H1 (cell line): ENCODE measurements at regions not wholly inside any gene's neighbourhood (a gene's known extent, or its start where the extent isn't known, plus 50 kb on each side); places are given as distances from the start of the nearest gene placed in this dataset.

Source experiments
- CTCF ChIA-PET: fragments of 300-600 bp; sonication (Branson Sonifier 250); formaldehyde crosslinking; loops from one replicate; lab custom pipeline; 2021; ENCODE audit not compliant: partially characterized antibody; lab: Charles Lee
- POLR2A ChIA-PET: fragments of 300-600 bp; sonication (Branson Sonifier 250); formaldehyde crosslinking; loops from one replicate; lab custom pipeline; 2021; ENCODE audit warnings: inconsistent platforms; ENCODE audit not compliant: partially characterized antibody; lab: Charles Lee
- DNase-seq, 2 experiments: peaks; one replicate each; pipeline versions ENCODE4 v3.0.0 to v3.0.0-alpha.2; 2010 to 2022; ENCODE audit warnings: low spot score in 2 of 2, low read depth in 1 of 2, mixed read lengths in 1 of 2
- FAIRE-seq: peaks from 2 replicates; lab custom pipeline; 2011; peaks lifted over from hg19 to GRCh38; lab: Jason Lieb, UNC
- H2AFZ ChIP-seq: 2 replicates; pipeline ENCODE4 v1.8.1; 2012; ENCODE audit warnings: low read length, inconsistent platforms
- H2AK5ac ChIP-seq: 2 replicates; pipeline ENCODE4 v1.6.1; 2013; ENCODE audit warnings: low read depth, low read length
- H2BK120ac ChIP-seq: replicated peaks from 2 replicates; pipeline ENCODE3; 2013; ENCODE audit warnings: low read depth, low read length, inconsistent platforms
- H2BK12ac ChIP-seq: 2 replicates; pipeline ENCODE4 v1.6.1; 2013; ENCODE audit warnings: low read depth, low read length
- H2BK15ac ChIP-seq: 2 replicates; pipeline ENCODE4 v1.6.1; 2013; ENCODE audit warnings: low read length
- H2BK20ac ChIP-seq: 2 replicates; pipeline ENCODE4 v1.6.1; 2013; ENCODE audit warnings: low read length
- H2BK5ac ChIP-seq: 2 replicates; pipeline ENCODE4 v1.6.1; 2013; ENCODE audit warnings: low read depth, low read length
- H3K14ac ChIP-seq: 2 replicates; pipeline ENCODE4 v1.6.1; 2013; ENCODE audit warnings: inconsistent platforms; ENCODE audit not compliant: insufficient read length
- H3K18ac ChIP-seq: 2 replicates; pipeline ENCODE4 v1.6.1; 2013; ENCODE audit warnings: low read length; ENCODE audit errors: extremely low read depth
- H3K23ac ChIP-seq: 2 replicates; pipeline ENCODE4 v1.6.1; 2013; ENCODE audit warnings: inconsistent platforms; ENCODE audit not compliant: insufficient read length
- H3K23me2 ChIP-seq: 2 replicates; pipeline ENCODE4 v1.6.1; 2013; ENCODE audit warnings: low read depth, low read length
- H3K27ac ChIP-seq: 2 replicates; pipeline ENCODE4 v1.6.1; 2011; ENCODE audit warnings: low read depth, low read length, inconsistent platforms
- H3K27me3 ChIP-seq, 4 experiments: replicated peaks in 1 of 4; 1 replicate in 1 of 4; 2 replicates in 3 of 4; pipeline versions ENCODE4 v1.6.1 to v1.8.1; 2011 to 2013; ENCODE audit warnings: low read length in 3 of 4, mild to moderate bottlenecking in 3 of 4, inconsistent platforms in 2 of 4, mixed read lengths in 2 of 4, moderate library complexity in 1 of 4; ENCODE audit not compliant: control insufficient read depth in 3 of 4, insufficient read depth in 3 of 4; ENCODE audit errors: extremely low read depth in 1 of 4
- H3K36me3 ChIP-seq, 4 experiments: 2 replicates each; pipeline versions ENCODE4 v1.6.1 to v1.8.1; 2011 to 2013; ENCODE audit warnings: mild to moderate bottlenecking in 4 of 4, low read length in 3 of 4, moderate library complexity in 2 of 4, control low read depth in 1 of 4, inconsistent platforms in 1 of 4; ENCODE audit not compliant: insufficient read depth in 4 of 4, control insufficient read depth in 2 of 4
- H3K4ac ChIP-seq: replicated peaks from 2 replicates; pipeline ENCODE3; 2013; ENCODE audit warnings: low read length, low read depth, mixed read lengths, inconsistent platforms; ENCODE audit not compliant: insufficient read length
- H3K4me1 ChIP-seq, 4 experiments: replicated peaks in 1 of 4; 1 replicate in 1 of 4; 2 replicates in 3 of 4; pipeline versions ENCODE4 v1.6.1 to v1.8.1; 2011 to 2013; ENCODE audit warnings: low read length in 3 of 4, inconsistent platforms in 2 of 4, mixed read lengths in 1 of 4; ENCODE audit not compliant: insufficient read depth in 4 of 4, control insufficient read depth in 3 of 4
- H3K4me2 ChIP-seq, 2 experiments: 2 replicates each; pipeline versions ENCODE4 v1.6.1 to v1.8.1; 2011 to 2013; ENCODE audit warnings: low read depth in 2 of 2, low read length in 2 of 2, control low read depth in 1 of 2, inconsistent platforms in 1 of 2, mild to moderate bottlenecking in 1 of 2; ENCODE audit not compliant: insufficient read depth in 1 of 2
- H3K4me3 ChIP-seq, 4 experiments: fragments of 200-600, 300-600 bp in 1 of 4; sonication (generic), shearing (Covaris generic), sonication (Bioruptor Twin) in 1 of 4; 2 replicates each; pipeline versions ENCODE4 v1.5.1 to v1.8.1; 2011 to 2016; ENCODE audit warnings: low read length in 4 of 4, low read depth in 3 of 4, control low read depth in 2 of 4, inconsistent platforms in 2 of 4, mild to moderate bottlenecking in 2 of 4, mixed read lengths in 1 of 4, moderate library complexity in 1 of 4; ENCODE audit not compliant: insufficient read depth in 2 of 4; ENCODE audit errors: extremely low read depth in 1 of 4
- H3K56ac ChIP-seq: replicated peaks from 2 replicates; pipeline ENCODE3; 2013; ENCODE audit warnings: low read depth, mild to moderate bottlenecking, mixed read lengths, low read length, inconsistent platforms; ENCODE audit not compliant: insufficient read length
- H3K79me1 ChIP-seq: 2 replicates; pipeline ENCODE4 v1.6.1; 2013; ENCODE audit warnings: low read depth, low read length, control low read depth
- H3K79me2 ChIP-seq, 2 experiments: 2 replicates each; pipeline versions ENCODE4 v1.6.1 to v1.8.1; 2012 to 2013; ENCODE audit warnings: low read length in 2 of 2, mild to moderate bottlenecking in 2 of 2, inconsistent platforms in 1 of 2; ENCODE audit not compliant: insufficient read depth in 2 of 2, control insufficient read depth in 1 of 2
- H3K9ac ChIP-seq, 4 experiments: replicated peaks in 1 of 4; 1 replicate in 1 of 4; 2 replicates in 3 of 4; pipeline versions ENCODE4 v1.6.1 to v1.8.1; 2011 to 2013; ENCODE audit warnings: low read depth in 3 of 4, low read length in 3 of 4, control low read depth in 2 of 4, mild to moderate bottlenecking in 2 of 4, moderate library complexity in 2 of 4, inconsistent platforms in 1 of 4; ENCODE audit errors: extremely low read depth in 1 of 4
- H3K9me3 ChIP-seq, 2 experiments: 2 replicates each; pipeline versions ENCODE4 v1.6.1 to v1.8.1; 2012 to 2013; ENCODE audit warnings: mild to moderate bottlenecking in 2 of 2, moderate library complexity in 2 of 2, control low read depth in 1 of 2, inconsistent platforms in 1 of 2, low read depth in 1 of 2, low read length in 1 of 2, mixed read lengths in 1 of 2; ENCODE audit not compliant: insufficient read depth in 2 of 2
- H4K20me1 ChIP-seq, 2 experiments: replicated peaks in 1 of 2; 2 replicates each; pipeline versions ENCODE3 to v1.8.1; 2011 to 2013; ENCODE audit warnings: inconsistent platforms in 2 of 2, low read length in 2 of 2, mild to moderate bottlenecking in 1 of 2; ENCODE audit not compliant: insufficient read depth in 2 of 2, control insufficient read depth in 1 of 2
- H4K5ac ChIP-seq: 2 replicates; pipeline ENCODE4 v1.6.1; 2013; ENCODE audit warnings: low read length, low read depth, mixed read lengths, inconsistent platforms; ENCODE audit not compliant: insufficient read length
- H4K8ac ChIP-seq: 2 replicates; pipeline ENCODE4 v1.8.0; 2013; ENCODE audit warnings: mild to moderate bottlenecking, moderate library complexity, low read length, inconsistent platforms; ENCODE audit not compliant: insufficient read depth; ENCODE audit errors: extremely low read depth
- H4K91ac ChIP-seq: replicated peaks from 2 replicates; pipeline ENCODE3; 2013; ENCODE audit warnings: low read length, mixed read lengths, inconsistent platforms; ENCODE audit not compliant: insufficient read length
- CHD2 ChIP-seq: IDR thresholded peaks from 2 replicates; pipeline ENCODE4 v1.6.1; 2012; ENCODE audit warnings: low read length, improper control_type of control experiment
- EGR1 ChIP-seq: IDR thresholded peaks from 2 replicates; pipeline ENCODE4 v1.6.1; 2011; ENCODE audit warnings: low read depth, low read length, borderline replicate concordance
- EP300 ChIP-seq, 2 experiments: IDR thresholded peaks; 1 replicate in 1 of 2; 2 replicates in 1 of 2; pipeline ENCODE4 v1.6.1; 2011 to 2012; ENCODE audit warnings: low read depth in 2 of 2, low read length in 2 of 2, mild to moderate bottlenecking in 2 of 2, borderline replicate concordance in 1 of 2, inconsistent platforms in 1 of 2, moderate library complexity in 1 of 2
- HDAC6 ChIP-seq: IDR thresholded peaks from one replicate; pipeline ENCODE4 v1.7.1; 2012; ENCODE audit warnings: low read depth, mild to moderate bottlenecking, inconsistent platforms, low read length, moderate library complexity
- KDM1A ChIP-seq: fragments of 200-600, 300-600 bp; sonication (generic); IDR thresholded peaks from 2 replicates; pipeline ENCODE4 v1.7.1; 2016; ENCODE audit warnings: mild to moderate bottlenecking, low read length, borderline replicate concordance
- POU5F1 ChIP-seq: IDR thresholded peaks from 2 replicates; pipeline ENCODE4 v1.6.1; 2011; ENCODE audit warnings: low read depth, mild to moderate bottlenecking, low read length, moderate library complexity
- RXRA ChIP-seq: IDR thresholded peaks from 2 replicates; pipeline ENCODE4 v1.6.1; 2011; ENCODE audit warnings: low read depth, mild to moderate bottlenecking, low read length, moderate library complexity; ENCODE audit not compliant: insufficient read depth
- SP1 ChIP-seq: IDR thresholded peaks from 2 replicates; pipeline ENCODE4 v1.6.1; 2011; ENCODE audit warnings: low read depth, low read length
- SUZ12 ChIP-seq: fragments of 200-600 bp; sonication (generic); IDR thresholded peaks from 2 replicates; pipeline ENCODE4 v1.6.1; 2012; ENCODE audit warnings: mild to moderate bottlenecking, inconsistent platforms, low read length, moderate library complexity, mixed read lengths
- TAF7 ChIP-seq: optimal IDR thresholded peaks from 2 replicates; pipeline ENCODE3; 2011; ENCODE audit warnings: low read depth, mild to moderate bottlenecking, inconsistent platforms, low read length, moderate library complexity, borderline replicate concordance
- TEAD4 ChIP-seq: IDR thresholded peaks from 2 replicates; pipeline ENCODE4 v1.6.1; 2012; ENCODE audit warnings: low read depth, low read length, inconsistent platforms, mixed read lengths
- whole genome bisulfite sequencing, 2 experiments: shearing (Covaris generic) in 1 of 2; methylation state at CpG; one replicate each; pipeline versions ENCODE4 v1.1.6 to v1.1.7; 2013 to 2015; ENCODE audit warnings: low lambda C conversion rate in 2 of 2, mixed read lengths in 2 of 2, inconsistent platforms in 1 of 2, low coverage in 1 of 2, missing lambda C conversion rate in 1 of 2; ENCODE audit not compliant: insufficient replicate concordance in 2 of 2, insufficient coverage in 1 of 2, insufficient read length in 1 of 2; ENCODE audit errors: extremely low coverage in 1 of 2, missing lambda C conversion rate in 1 of 2; 5-methylcytosine and 5-hydroxymethylcytosine counted together
- TF ChIP-seq, protein P1 (sequence below): IDR thresholded peaks from 2 replicates; pipeline ENCODE4 v1.6.1; 2011; ENCODE audit warnings: low read length, improper control_type of control experiment

DNA sequence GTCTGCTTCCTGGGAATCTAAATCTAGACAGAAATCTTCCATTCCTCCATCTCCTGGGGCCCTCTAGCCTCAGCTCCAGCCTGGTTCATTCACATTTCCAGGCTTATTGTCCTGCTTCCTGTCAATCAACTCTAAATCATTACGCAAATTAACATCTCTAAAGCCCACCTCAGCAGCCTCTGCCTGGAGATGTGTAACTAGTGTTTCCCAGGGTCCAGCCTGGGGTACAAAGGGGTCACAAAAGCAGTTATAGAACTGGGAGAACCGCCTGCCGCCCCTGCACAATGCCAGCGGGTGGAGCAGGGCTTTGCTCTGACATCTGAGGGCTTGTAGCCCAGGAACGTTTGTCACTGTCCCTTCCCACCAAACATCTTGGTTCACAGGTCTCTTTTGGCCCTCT, 373.5 kb downstream of the RRAGC start:
- H4K91ac ChIP-seq = peak overlapping the region; percentile 19
- H2BK20ac ChIP-seq = peak overlapping the region; percentile 19; the same call in 1 of the 2 replicates
- ChIA-PET CTCF (interaction anchor here (1.1 to 1.5 kb wide), 3 partner anchors 14 to 30 kb away, joined by 3 to 4 read pairs (median 3); no protein-coding TSS in a partner anchor), POLR2A (interaction anchor here (1.2 to 1.5 kb wide), 4 partner anchors 10 to 54 kb away, joined by 3 to 10 read pairs (median 5); no protein-coding TSS in a partner anchor)
- H3K9me3 ChIP-seq = no peaks in the 10 kb centered on the region
- no peak overlapping the region for H3K9ac ChIP-seq
- H3K23ac ChIP-seq = no peak overlapping the region
- no peak overlapping the region for H4K8ac ChIP-seq
- no peak overlapping the region for H2AFZ ChIP-seq
- peak overlapping the region in 1 of 4 experiments; percentile 7; a peak in 1 of 8 replicates for H3K4me3 ChIP-seq
- no peaks in the 10 kb centered on the region for H4K20me1 ChIP-seq
- 0 out of 2 replicates have a peak overlapping the region, but pooled peaks have one; percentile 12 for H2BK12ac ChIP-seq
- WGBS, 2 experiments = 46% methylated on average over 5 of the region's 5 CpGs; no CpG with 5 or more reads in 1 of the 2 experiments
- H3K23me2 ChIP-seq = peaks cover 2% of the 10 kb centered on the region; the same call in 1 of the 2 replicates
- H3K79me2 ChIP-seq = no peaks in the 10 kb centered on the region
- no peak overlapping the region for H4K5ac ChIP-seq
- H2BK15ac ChIP-seq = 0 out of 2 replicates have a peak overlapping the region, but pooled peaks have one; percentile 77
- no peak overlapping the region for H3K4ac ChIP-seq
- no peak overlapping the region for H3K14ac ChIP-seq
- no peak overlapping the region for H3K56ac ChIP-seq
- H2BK5ac ChIP-seq = peak overlapping the region; percentile 31; the same call in 1 of the 2 replicates
- peaks cover 3 to 15% (median 4%) of the 10 kb centered on the region in 4 experiments; a peak in 5 of 7 replicates for H3K4me1 ChIP-seq
- no peak overlapping the region for H3K27ac ChIP-seq
- H3K4me2 ChIP-seq = no peak overlapping the region; a peak in 1 of 4 replicates
- H2AK5ac ChIP-seq = no peak overlapping the region
- H3K18ac ChIP-seq = no peak overlapping the region
- H3K36me3 ChIP-seq = no peaks in the 10 kb centered on the region
- no peak for DNase-seq
- H3K79me1 ChIP-seq = no peaks in the 10 kb centered on the region
- no peak overlapping the region for H2BK120ac ChIP-seq
- peak; percentile 77 for FAIRE-seq
- H3K27me3 ChIP-seq = no peaks in the 10 kb centered on the region; a peak in 2 of 7 replicates
- TF ChIP-seq TAF7 (no peak), HDAC6 (no peak), CHD2 (no peak), SP1 (no peak), RXRA (no peak), POU5F1 (no peak), KDM1A (no peak), TEAD4 (no peak), EP300 (IDR thresholded peaks at IDR 0.05; ENCODE audit: borderline replicate concordance in 1 of 2, low read depth in 2 of 2, low read length in 2 of 2) (no peak), EGR1 (no peak), SUZ12 (no peak)
- TF ChIP-seq, protein P1, sequence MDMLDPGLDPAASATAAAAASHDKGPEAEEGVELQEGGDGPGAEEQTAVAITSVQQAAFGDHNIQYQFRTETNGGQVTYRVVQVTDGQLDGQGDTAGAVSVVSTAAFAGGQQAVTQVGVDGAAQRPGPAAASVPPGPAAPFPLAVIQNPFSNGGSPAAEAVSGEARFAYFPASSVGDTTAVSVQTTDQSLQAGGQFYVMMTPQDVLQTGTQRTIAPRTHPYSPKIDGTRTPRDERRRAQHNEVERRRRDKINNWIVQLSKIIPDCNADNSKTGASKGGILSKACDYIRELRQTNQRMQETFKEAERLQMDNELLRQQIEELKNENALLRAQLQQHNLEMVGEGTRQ = no peak
